ENCODE measurements at regions not wholly inside any gene's neighbourhood (a gene's known extent, or its start where the extent isn't known, plus 50 kb on each side); places are given as distances from the start of the nearest gene placed in this dataset.

DNA sequence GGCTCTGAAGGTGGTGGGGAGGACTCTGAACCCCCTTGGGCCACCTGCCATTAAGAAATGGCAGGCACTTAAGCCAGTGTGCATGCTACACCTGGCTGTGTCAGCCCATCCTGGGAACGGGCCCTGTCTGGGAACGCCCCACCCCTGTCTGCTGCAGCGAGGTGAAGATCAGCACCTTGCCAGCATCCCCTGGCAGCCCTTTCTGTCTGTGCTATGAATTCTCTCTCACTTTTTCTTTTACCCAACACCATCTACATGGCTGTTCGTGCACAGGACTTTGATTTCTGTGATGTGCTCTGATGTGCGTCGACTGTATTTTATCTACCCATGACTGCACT, 452.9 kb upstream of the B3GAT1 start (continued):
- no peak for TF ChIP-seq TCF4 (CRISPR knock-in tag; IDR thresholded peaks at IDR 0.05; ENCODE audit: borderline replicate concordance)
- TF ChIP-seq, protein P1, sequence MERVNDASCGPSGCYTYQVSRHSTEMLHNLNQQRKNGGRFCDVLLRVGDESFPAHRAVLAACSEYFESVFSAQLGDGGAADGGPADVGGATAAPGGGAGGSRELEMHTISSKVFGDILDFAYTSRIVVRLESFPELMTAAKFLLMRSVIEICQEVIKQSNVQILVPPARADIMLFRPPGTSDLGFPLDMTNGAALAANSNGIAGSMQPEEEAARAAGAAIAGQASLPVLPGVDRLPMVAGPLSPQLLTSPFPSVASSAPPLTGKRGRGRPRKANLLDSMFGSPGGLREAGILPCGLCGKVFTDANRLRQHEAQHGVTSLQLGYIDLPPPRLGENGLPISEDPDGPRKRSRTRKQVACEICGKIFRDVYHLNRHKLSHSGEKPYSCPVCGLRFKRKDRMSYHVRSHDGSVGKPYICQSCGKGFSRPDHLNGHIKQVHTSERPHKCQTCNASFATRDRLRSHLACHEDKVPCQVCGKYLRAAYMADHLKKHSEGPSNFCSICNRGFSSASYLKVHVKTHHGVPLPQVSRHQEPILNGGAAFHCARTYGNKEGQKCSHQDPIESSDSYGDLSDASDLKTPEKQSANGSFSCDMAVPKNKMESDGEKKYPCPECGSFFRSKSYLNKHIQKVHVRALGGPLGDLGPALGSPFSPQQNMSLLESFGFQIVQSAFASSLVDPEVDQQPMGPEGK (CRISPR knock-in tag; IDR thresholded peaks at IDR 0.05; ENCODE audit: borderline replicate concordance) = no peak

DNA sequence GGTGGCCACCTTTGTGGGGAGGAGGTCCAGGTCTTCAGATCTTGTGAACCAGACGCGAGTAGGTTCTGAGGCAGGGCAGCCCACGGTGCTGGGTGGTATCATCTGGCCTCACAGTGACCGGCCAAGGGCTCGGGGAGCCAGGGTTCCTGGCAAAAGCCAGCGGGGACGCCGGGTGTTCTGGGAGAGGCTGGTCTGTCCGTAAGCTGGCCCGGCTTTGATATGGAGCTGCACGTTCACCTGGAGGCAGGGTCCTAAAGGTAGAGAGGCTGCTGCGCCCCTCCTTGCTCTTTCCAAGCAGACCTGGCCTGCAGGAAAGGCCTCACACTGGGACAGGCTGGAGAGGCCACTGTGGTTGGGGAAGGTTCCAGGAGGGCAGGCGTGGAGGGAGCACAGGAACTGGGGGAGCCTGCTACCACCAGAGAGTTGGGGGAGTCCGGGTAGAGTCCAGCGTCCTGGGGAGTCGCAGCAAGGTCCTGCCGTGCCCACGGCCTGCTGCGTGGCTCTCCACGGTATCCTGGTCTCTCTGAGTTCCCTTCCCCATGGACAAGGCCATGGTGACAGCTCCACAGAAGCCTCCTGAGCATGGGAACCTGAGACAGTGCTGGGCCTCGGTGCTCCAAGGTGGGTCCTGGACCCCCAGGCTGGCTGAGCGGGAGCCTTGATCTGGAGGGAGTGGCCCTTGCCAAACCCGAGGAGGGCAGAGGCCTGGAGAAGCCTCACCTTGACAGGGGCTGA, 452.4 kb upstream of the B3GAT1 start:
- ATAC-seq = no peak
- TF ChIP-seq ISL1 (CRISPR knock-in tag; IDR thresholded peaks at IDR 0.05) = no peak
- no peak for TF ChIP-seq ZFP30 (CRISPR knock-in tag; IDR thresholded peaks at IDR 0.05)
- no peak for TF ChIP-seq BACH2 (CRISPR knock-in tag; IDR thresholded peaks at IDR 0.05; ENCODE audit: borderline replicate concordance)
- no peak for TF ChIP-seq ESRRG (CRISPR knock-in tag; IDR thresholded peaks at IDR 0.05)

DNA sequence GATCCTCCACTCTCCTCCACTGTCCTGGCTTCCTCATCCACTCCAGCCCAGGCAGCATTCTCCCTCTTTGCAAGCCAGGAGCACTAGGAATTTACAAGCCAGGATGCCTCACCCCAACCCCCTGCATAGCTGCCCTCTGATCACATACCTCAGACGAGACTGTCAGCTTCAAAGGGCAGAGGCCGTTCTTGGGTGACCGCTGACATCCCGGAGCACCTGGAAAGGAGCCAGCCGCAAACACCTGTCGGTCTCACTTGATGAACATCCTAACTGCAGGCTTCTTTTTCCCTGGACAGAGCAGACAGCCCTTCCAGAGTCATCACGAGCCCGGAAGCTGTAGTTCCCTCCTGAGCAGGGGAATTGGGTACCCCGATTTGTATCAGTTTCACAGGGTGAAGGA, 451.3 kb upstream of the B3GAT1 start:
- no peak for TF ChIP-seq ESRRG (CRISPR knock-in tag; IDR thresholded peaks at IDR 0.05)
- TF ChIP-seq ZNF8 (CRISPR knock-in tag; IDR thresholded peaks at IDR 0.05) = no peak
- no peak for TF ChIP-seq ZFP30 (CRISPR knock-in tag; IDR thresholded peaks at IDR 0.05)
- ATAC-seq = no peak

DNA sequence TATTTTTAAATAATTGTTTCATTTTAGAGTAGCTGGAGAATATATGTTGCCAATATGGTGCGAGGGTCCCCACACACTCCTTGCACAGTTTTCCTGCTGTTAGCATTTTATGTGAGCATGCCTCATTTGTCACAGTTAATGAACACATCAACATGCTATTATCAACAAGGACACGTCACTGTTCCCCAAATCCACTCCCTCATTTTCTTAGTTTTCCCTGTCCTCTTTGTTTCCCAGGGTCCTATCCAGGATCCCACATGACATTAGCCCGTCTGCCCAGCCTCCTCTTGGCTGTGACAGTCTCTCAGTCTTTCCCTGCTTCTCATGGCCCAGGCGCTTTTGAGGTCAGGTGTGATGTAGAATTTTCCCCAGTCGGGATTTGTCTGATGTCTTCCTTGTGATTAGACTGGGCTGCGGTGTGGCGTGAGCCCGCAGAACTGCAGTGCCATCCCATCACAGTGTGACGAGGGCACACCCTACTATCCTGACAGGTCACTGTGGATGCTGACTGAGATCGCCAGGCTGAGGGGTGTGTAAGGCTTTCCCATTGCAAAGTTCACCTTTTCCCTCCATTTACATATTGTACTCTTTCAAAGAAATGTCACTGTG, 450.6 kb upstream of the B3GAT1 start:
- no peak for ATAC-seq
- TF ChIP-seq ZFP3 (CRISPR knock-in tag; IDR thresholded peaks at IDR 0.05) = no peak
- no peak for TF ChIP-seq ESRRG (CRISPR knock-in tag; IDR thresholded peaks at IDR 0.05)
- no peak for TF ChIP-seq ARNTL (CRISPR knock-in tag; IDR thresholded peaks at IDR 0.05; ENCODE audit: borderline replicate concordance, low read depth)
- TF ChIP-seq OSR1 (CRISPR knock-in tag; IDR thresholded peaks at IDR 0.05) = no peak

- no peak for ATAC-seq
These were observed 450.1 kb upstream of the B3GAT1 start for GRCh38 chr11:134862105-134862502.

More at GRCh38 chr11:134862105-134862502, 450.1 kb upstream of the B3GAT1 start:
- TF ChIP-seq, protein P1 (CRISPR knock-in tag; IDR thresholded peaks at IDR 0.05; ENCODE audit: borderline replicate concordance) = no peak
- TF ChIP-seq CSRNP3 (CRISPR knock-in tag; IDR thresholded peaks at IDR 0.05) (no peak), PPARA (CRISPR knock-in tag; IDR thresholded peaks at IDR 0.05; ENCODE audit: borderline replicate concordance) (no peak), POU6F1 (CRISPR knock-in tag; IDR thresholded peaks at IDR 0.05; ENCODE audit: borderline replicate concordance, low read depth) (no peak), RARB (CRISPR knock-in tag; IDR thresholded peaks at IDR 0.05) (no peak), ZNF565 (CRISPR knock-in tag; conservative IDR thresholded peaks at IDR 0.05; ENCODE audit: low read depth) (no peak), ZFP3 (CRISPR knock-in tag; IDR thresholded peaks at IDR 0.05) (no peak), ZC3H10 (CRISPR knock-in tag; IDR thresholded peaks at IDR 0.05) (no peak), GLIS3 (CRISPR knock-in tag; IDR thresholded peaks at IDR 0.05) (no peak), CSDC2 (CRISPR knock-in tag; IDR thresholded peaks at IDR 0.05) (no peak), BACH2 (CRISPR knock-in tag; IDR thresholded peaks at IDR 0.05; ENCODE audit: borderline replicate concordance) (no peak), OSR1 (CRISPR knock-in tag; IDR thresholded peaks at IDR 0.05) (no peak), TOX (CRISPR knock-in tag; IDR thresholded peaks at IDR 0.05; ENCODE audit: borderline replicate concordance) (no peak), TCF4 (CRISPR knock-in tag; IDR thresholded peaks at IDR 0.05; ENCODE audit: borderline replicate concordance) (no peak), ARNTL (CRISPR knock-in tag; IDR thresholded peaks at IDR 0.05; ENCODE audit: borderline replicate concordance, low read depth) (no peak)
